ENCODE measurements at regions not wholly inside any gene's neighbourhood (a gene's known extent, or its start where the extent isn't known, plus 50 kb on each side); places are given as distances from the start of the nearest gene placed in this dataset.

GRCh38 chr6:105728995-105729394, 326.1 kb upstream of the PREP start:
- no peak for DNase-seq (ENCODE audit: low read depth)
- TF ChIP-seq, protein P1, sequence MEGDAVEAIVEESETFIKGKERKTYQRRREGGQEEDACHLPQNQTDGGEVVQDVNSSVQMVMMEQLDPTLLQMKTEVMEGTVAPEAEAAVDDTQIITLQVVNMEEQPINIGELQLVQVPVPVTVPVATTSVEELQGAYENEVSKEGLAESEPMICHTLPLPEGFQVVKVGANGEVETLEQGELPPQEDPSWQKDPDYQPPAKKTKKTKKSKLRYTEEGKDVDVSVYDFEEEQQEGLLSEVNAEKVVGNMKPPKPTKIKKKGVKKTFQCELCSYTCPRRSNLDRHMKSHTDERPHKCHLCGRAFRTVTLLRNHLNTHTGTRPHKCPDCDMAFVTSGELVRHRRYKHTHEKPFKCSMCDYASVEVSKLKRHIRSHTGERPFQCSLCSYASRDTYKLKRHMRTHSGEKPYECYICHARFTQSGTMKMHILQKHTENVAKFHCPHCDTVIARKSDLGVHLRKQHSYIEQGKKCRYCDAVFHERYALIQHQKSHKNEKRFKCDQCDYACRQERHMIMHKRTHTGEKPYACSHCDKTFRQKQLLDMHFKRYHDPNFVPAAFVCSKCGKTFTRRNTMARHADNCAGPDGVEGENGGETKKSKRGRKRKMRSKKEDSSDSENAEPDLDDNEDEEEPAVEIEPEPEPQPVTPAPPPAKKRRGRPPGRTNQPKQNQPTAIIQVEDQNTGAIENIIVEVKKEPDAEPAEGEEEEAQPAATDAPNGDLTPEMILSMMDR (IDR thresholded peaks at IDR 0.05; ENCODE audit: control insufficient read depth, insufficient read depth, low read depth, low read length, missing control alignments) = no peak
- H3K4me3 ChIP-seq (ENCODE audit: control insufficient read depth, low read depth, low read length) = no peak overlapping the region

DNA sequence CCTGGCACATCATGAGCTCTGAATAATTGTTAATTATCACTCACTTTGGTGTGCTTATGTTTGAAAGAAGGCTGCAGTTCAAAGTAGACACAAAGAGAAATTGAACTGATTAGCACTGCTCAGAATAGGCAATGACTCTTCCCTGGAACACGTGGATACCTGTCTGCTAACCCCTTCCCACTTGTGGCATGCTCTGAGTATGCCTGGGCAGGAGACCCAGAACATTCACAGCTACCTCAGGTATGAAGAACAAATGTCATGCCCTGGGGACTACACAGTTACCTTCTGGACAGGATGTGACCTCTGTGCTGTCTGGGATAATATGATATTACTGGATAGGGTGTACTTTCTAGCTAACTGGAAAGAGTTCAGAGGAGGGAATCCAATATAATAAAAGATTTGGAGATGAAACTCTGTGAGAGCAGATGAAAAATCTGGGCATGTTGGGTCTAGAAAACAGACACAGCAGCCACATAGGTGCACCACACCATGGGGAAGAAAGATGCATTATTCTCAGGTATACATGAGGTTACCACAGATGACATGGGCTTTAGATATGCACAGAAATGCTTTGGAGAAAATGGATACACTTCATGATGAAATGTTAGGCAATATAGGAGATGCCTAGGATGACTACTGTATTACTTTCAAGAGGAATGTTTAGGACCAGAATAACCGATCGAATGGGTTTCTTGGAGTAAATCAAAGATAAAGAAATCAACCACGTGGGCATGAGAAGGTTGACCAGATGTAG, 324.2 kb upstream of the PREP start:
- no peak for DNase-seq (ENCODE audit: low read depth)
- no peak overlapping the region for H3K4me3 ChIP-seq (ENCODE audit: control insufficient read depth, low read depth, low read length)
- TF ChIP-seq, protein P1 (IDR thresholded peaks at IDR 0.05; ENCODE audit: control insufficient read depth, insufficient read depth, low read depth, low read length, missing control alignments) = no peak

DNA sequence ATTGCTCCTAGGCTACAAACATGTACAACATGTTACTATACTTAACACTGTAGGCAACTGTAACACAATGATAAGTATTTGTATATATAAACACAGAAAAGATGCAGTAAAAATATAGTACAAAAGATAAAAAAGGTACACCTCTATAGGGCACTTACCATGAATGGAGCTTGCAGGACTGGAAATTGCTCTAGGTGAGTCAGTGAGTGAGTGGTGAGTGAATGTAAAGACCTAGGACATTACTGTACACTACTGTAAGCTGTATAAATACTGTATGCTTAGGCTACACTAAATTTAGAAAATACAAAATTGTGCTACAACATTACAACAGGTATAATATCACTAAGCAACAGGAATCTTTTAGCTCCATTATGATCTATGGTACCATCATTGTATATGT, 312.0 kb upstream of the PREP start:
- H3K4me3 ChIP-seq (ENCODE audit: control insufficient read depth, low read depth, low read length) = no peak overlapping the region
- DNase-seq (ENCODE audit: low read depth) = no peak
- TF ChIP-seq, protein P1 (IDR thresholded peaks at IDR 0.05; ENCODE audit: control insufficient read depth, insufficient read depth, low read depth, low read length, missing control alignments) = no peak

- TF ChIP-seq, protein P1 (IDR thresholded peaks at IDR 0.05; ENCODE audit: control insufficient read depth, insufficient read depth, low read depth, low read length, missing control alignments) = no peak
Observed at GRCh38 chr6:105713474-105714118, 310.7 kb upstream of the PREP start.

GRCh38 chr6:105711216-105711615, 308.3 kb upstream of the PREP start:
- TF ChIP-seq, protein P1 (IDR thresholded peaks at IDR 0.05; ENCODE audit: control insufficient read depth, insufficient read depth, low read depth, low read length, missing control alignments) = no peak
- DNase-seq (ENCODE audit: low read depth) = no peak

More at GRCh38 chr6:105713474-105714118, 310.7 kb upstream of the PREP start:
- H3K4me3 ChIP-seq (ENCODE audit: control insufficient read depth, low read depth, low read length) = no peak overlapping the region
- DNase-seq (ENCODE audit: low read depth) = no peak

GRCh38 chr6:105705608-105706007, 302.7 kb upstream of the PREP start:
- no peak for DNase-seq (ENCODE audit: low read depth)
- TF ChIP-seq, protein P1 (IDR thresholded peaks at IDR 0.05; ENCODE audit: control insufficient read depth, insufficient read depth, low read depth, low read length, missing control alignments) = no peak

More at GRCh38 chr6:105711216-105711615, 308.3 kb upstream of the PREP start:
- no peak overlapping the region for H3K4me3 ChIP-seq (ENCODE audit: control insufficient read depth, low read depth, low read length)

More at GRCh38 chr6:105705608-105706007, 302.7 kb upstream of the PREP start:
- no peak overlapping the region for H3K4me3 ChIP-seq (ENCODE audit: control insufficient read depth, low read depth, low read length)

Data from AG09309 (cell line).